Fibroblast of skin of scalp (primary cell): ENCODE measurements at regions not wholly inside any gene's neighbourhood (a gene's known extent, or its start where the extent isn't known, plus 50 kb on each side); places are given as distances from the start of the nearest gene placed in this dataset.

Experiments used
- DNase-seq: peaks from one replicate; pipeline ENCODE4 v3.0.0-alpha.2; 2013

DNA sequence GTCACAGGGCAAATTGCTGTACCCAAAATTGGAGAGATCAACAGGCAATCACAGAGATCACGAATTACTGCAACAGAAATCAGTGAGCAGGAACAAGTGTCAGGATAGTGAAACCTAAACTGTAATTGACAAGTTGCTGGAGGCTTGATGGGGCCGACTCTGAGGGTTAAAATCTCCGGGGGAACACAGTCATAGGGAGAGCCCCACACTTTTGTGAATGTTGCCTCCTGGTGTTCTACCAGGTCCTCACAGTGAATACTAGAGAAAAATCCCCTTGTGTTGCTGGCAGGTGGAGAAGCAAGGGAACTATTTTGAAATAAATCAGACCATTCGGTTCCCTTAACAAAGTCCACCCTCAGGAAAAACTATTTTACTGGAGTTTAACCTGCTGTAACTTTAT is 697.5 kb upstream of the CBLB start:
- no peak for DNase-seq

- no peak for DNase-seq
Observed at GRCh38 chr3:106570426-106570825, 701.6 kb upstream of the CBLB start.

GRCh38 chr3:106573605-106574004 is 704.8 kb upstream of the CBLB start:
- DNase-seq: no peak

DNA sequence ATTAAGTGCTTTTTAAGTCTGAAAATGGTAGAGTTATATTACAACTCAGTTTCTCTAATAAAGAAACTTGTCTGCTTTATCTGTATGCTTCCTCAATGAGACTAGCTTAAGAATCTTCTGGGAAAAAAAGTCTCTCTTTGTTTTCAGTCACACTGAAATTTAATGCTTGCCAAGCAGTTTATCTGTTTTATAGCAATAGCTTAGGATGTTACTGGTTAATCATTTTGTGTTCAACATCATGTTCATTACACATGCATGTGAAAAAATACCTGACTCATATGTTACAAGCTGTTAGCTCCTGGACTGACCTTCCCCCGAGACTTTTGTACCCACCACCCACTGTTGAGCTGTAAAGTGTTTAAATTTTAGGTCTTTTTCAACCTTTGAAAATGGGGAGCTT is 706.2 kb upstream of the CBLB start:
- no peak for DNase-seq

GRCh38 chr3:106577241-106577640 is 708.4 kb upstream of the CBLB start:
- DNase-seq: peak; percentile 25

- DNase-seq: no peak
Observed at GRCh38 chr3:106578911-106579310, 710.1 kb upstream of the CBLB start.

- peak; percentile 62 for DNase-seq
Observed at GRCh38 chr3:106582151-106582550, 713.3 kb upstream of the CBLB start.

GRCh38 chr3:106587551-106587950 is 718.7 kb upstream of the CBLB start:
- DNase-seq: peak; percentile 34

- no peak for DNase-seq
Observed at GRCh38 chr3:106588739-106589138, 719.9 kb upstream of the CBLB start.

- no peak for DNase-seq
Observed at GRCh38 chr3:106589311-106589942, 720.6 kb upstream of the CBLB start.

- DNase-seq: no peak
Observed at GRCh38 chr3:106590216-106590615, 721.4 kb upstream of the CBLB start.

GRCh38 chr3:106593381-106593780 is 724.6 kb upstream of the CBLB start:
- no peak for DNase-seq

DNA sequence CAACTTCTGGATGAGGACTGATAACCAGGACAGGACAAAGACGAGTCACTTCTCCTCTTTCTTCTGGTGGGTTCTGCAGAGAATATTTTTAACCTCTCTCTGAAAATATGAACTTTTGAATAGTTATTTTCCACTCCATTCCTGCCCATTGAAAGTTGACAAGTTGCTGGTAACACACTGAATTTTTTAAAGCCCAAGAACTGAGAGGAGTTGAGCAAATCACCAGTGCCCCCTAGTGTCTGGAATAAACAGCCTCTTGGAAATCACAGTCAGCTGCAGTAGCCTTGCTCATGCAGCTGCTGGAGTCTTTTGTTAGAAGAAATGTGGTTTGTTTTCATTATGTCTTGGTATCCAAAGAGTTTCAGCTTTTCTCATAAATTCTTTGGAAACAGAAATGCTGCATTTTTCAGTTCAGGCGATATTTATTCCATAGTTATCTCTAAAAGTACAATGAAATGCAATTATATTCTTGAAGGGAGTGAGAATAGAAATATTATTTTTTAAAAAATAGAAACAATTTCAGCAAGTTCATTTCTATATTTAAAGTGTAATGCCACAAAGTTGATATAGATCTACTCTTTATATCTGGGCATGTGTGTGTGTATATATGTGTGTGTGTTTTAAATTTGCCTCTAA is 741.0 kb upstream of the CBLB start:
- peak; percentile 96 for DNase-seq

- peak; percentile 44 for DNase-seq
Observed at GRCh38 chr3:106610362-106610959, 741.6 kb upstream of the CBLB start.

GRCh38 chr3:106611116-106611515 is 742.3 kb upstream of the CBLB start:
- DNase-seq: peak; percentile 34

- DNase-seq: no peak
Observed at GRCh38 chr3:106611841-106612240, 743.0 kb upstream of the CBLB start.

- DNase-seq: peak; percentile 76
Observed at GRCh38 chr3:106616556-106616955, 747.7 kb upstream of the CBLB start.

DNA sequence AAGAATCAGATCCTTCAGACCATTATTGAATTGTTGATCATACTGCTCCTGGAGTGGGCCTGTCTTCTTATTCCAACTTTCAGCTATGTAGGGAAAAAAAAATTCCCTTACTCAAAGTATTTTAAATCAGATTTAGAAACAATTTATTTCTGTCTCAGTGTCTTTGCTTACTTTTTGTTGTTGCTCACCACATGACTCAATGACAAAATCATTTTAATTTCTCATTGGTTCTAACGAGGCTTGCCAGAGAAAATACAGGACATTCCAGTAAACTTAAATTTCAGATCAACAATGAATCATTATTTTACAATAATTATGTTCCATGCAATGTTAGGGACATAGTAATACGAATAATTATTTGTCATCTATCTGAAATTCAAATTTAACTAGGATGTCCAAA is 748.5 kb upstream of the CBLB start:
- peak; percentile 83 for DNase-seq

DNA sequence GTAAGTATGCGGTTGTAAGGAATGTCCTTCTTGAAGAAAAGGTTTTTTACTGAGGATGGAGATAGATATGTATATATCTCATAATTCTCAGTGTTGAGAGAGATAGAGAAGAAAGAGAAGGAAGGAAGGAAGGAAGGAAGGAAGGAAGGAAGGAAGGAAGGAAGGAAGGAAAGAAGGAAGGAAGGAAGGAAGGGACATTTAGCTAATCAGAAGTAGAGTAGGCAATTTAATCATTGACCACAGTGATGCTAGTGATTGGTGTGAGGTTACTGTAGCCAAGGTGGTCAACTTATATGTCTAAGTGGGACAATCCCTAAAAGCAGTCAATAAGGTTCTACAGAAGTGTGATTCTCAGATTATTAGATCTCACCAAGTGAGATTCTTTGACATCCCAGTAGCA is 751.8 kb upstream of the CBLB start:
- no peak for DNase-seq

- no peak for DNase-seq
Observed at GRCh38 chr3:106624154-106624553, 753.1 kb upstream of the CCDC54 start.

DNA sequence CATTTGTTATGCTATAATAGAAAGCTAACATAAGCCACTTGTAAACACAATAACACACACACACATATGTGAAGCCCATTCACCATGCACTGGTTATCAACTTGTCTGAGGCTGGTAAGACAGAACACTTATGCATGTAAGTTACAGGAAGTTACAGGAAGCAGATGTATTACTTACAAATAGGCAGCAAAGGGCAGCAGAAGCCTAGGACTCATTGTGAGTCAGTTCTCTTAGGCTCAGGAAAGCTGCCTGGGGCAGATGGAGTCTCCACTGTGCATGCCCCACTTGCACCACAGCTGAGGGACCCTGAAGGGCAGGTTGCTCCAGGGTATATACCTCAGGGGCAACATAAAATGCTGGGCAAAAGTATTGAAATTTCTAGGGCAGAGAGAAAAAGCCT is 748.8 kb upstream of the CCDC54 start:
- DNase-seq: peak; percentile 58

DNA sequence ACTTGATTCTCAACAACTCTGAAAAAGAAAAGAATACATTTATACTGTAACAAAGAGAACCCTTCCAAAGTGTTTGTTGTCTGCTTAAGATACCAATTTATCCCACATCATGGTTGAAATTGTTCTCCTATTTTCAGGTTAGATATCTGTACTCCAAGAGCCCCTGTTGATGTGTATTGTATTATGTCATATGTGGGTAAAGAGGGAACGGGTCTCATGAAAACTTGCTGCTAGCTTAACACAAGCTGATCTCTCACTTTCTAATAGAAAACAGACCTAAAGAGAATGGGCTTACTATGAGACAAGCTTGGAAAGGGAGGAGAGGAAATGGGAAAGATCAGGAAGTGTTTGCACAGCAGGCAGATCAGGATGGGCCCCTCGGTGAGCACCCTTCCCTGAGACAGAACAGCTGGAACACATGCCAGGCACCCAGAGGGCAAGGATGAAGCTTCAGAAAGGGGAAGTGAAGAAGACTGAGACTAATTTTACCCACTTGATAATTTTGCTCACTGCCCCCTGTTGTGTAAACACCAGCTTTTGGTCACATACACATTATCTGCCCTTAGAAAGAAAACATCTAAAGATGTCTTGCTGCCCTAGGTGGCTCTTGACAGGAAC is 747.9 kb upstream of the CCDC54 start:
- DNase-seq: peak; percentile 47

GRCh38 chr3:106631373-106632108 is 745.7 kb upstream of the CCDC54 start:
- DNase-seq: peak; percentile 91
